ENCODE measurements at regions not wholly inside any gene's neighbourhood (a gene's known extent, or its start where the extent isn't known, plus 50 kb on each side); places are given as distances from the start of the nearest gene placed in this dataset.

DNA sequence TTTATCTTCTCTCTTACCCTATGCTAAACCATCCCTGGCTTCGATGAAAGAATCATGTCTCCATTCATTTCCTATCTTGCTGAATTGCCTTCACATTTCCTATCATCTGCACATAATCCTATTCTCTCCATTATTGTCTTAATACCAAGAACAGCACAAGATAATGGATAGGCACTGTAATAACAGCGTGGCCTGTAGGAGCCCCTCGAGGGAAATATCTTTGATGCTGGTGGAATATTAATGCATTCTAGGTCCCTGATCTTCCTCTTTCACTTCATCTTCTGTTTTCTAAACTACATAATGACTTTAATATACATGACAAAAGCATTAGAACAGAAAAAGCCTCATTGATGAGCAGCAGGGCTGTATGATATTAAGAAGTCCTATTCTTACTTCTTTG, 720.6 kb downstream of the RWDD3 start:
- 41 to 64% methylated on average over 3 of the region's 3 CpGs for WGBS, 2 experiments (ENCODE audit: low coverage in 1 of 2, low lambda C conversion rate in 2 of 2, missing lambda C conversion rate in 2 of 2)
- H2AFZ ChIP-seq: no peak overlapping the region
- no peaks in the 10 kb centered on the region for H3K36me3 ChIP-seq (ENCODE audit: low read depth)
- no peaks in the 10 kb centered on the region for H3F3A ChIP-seq (ENCODE audit: insufficient read depth)
- H3K9ac ChIP-seq: no peak overlapping the region
- H3K4me3 ChIP-seq: no peak overlapping the region
- no peaks in the 10 kb centered on the region for H4K20me1 ChIP-seq (ENCODE audit: insufficient read depth)
- H3K27me3 ChIP-seq (replicated peaks; ENCODE audit: insufficient read depth): no peaks in the 10 kb centered on the region
- H3K9me2 ChIP-seq (ENCODE audit: insufficient read depth): no peaks in the 10 kb centered on the region
- in situ Hi-C loops (cut with MboI): no loop called here
- no peaks in the 10 kb centered on the region for H3K4me1 ChIP-seq (ENCODE audit: insufficient read depth)
- no peak for DNase-seq
- no peak overlapping the region for H3K4me2 ChIP-seq (ENCODE audit: unreplicated experiment)
- H3K9me3 ChIP-seq (ENCODE audit: low read depth): no peaks in the 10 kb centered on the region
- H3K79me2 ChIP-seq (ENCODE audit: insufficient read depth): no peaks in the 10 kb centered on the region
- no peak overlapping the region for H3K27ac ChIP-seq
- TF ChIP-seq EZH2phosphoT487 (IDR thresholded peaks at IDR 0.05; ENCODE audit: insufficient read depth, low read depth) (no peak), EZH2 (IDR thresholded peaks at IDR 0.05; ENCODE audit: insufficient read depth, poor library complexity, severe bottlenecking) (no peak)

DNA sequence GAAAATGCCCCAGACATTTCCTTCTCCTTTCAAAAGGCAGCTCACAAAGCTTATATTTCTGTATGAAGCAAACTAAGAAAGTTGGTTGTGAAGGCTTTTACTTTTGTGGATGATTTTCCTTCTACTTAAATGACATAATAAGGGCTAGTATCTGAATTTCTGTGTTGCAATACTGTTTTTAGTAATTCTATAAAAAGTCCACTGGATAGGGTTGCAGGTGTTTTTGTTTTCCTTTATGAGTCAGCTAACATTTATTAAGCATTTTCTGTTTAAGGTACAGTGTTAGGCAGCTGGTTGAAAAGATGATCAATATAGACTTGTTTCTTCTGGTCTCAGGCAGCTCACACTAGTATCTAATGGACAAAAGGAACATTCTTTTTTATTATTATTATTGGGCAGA, 722.2 kb downstream of the RWDD3 start:
- no peak overlapping the region for H3K27ac ChIP-seq
- TF ChIP-seq EZH2 (IDR thresholded peaks at IDR 0.05; ENCODE audit: insufficient read depth, poor library complexity, severe bottlenecking): no peak
- TF ChIP-seq EZH2phosphoT487 (IDR thresholded peaks at IDR 0.05; ENCODE audit: insufficient read depth, low read depth): no peak
- H2AFZ ChIP-seq: no peak overlapping the region
- H3K36me3 ChIP-seq (ENCODE audit: low read depth): no peaks in the 10 kb centered on the region
- no peaks in the 10 kb centered on the region for H3K79me2 ChIP-seq (ENCODE audit: insufficient read depth)
- no peaks in the 10 kb centered on the region for H3F3A ChIP-seq (ENCODE audit: insufficient read depth)
- H3K4me1 ChIP-seq (ENCODE audit: insufficient read depth): no peaks in the 10 kb centered on the region
- H3K4me2 ChIP-seq (ENCODE audit: unreplicated experiment): no peak overlapping the region
- H3K27me3 ChIP-seq (replicated peaks; ENCODE audit: insufficient read depth): no peaks in the 10 kb centered on the region
- H3K9me3 ChIP-seq (ENCODE audit: low read depth): no peaks in the 10 kb centered on the region
- no peak for DNase-seq
- no peak overlapping the region for H3K4me3 ChIP-seq
- in situ Hi-C loops (cut with MboI): no loop called here
- H4K20me1 ChIP-seq (ENCODE audit: insufficient read depth): no peaks in the 10 kb centered on the region
- no peaks in the 10 kb centered on the region for H3K9me2 ChIP-seq (ENCODE audit: insufficient read depth)
- H3K9ac ChIP-seq: no peak overlapping the region

DNA sequence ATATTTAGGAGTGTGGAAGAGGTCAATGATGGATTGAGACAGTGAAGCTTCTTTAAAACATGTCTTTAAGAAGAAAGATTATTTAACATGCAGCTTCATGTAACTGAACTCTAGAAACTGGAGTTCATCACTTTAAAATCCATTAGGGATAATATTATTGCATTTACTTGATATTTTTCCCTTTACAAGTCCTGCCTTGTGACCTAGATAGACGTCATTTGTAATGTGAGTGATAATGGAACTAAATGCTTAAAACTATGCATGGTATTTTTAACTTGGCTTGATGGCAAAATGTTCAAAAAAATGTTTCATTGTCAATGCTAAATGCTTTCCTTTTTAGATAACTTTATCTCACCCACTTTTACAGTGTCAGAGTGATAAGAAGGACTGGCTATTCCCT, 723.7 kb downstream of the RWDD3 start:
- Histone ChIP-seq H3K9ac (no peak overlapping the region), H4K20me1 (ENCODE audit: insufficient read depth) (no peaks in the 10 kb centered on the region), H3K4me2 (ENCODE audit: unreplicated experiment) (no peak overlapping the region), H3K9me3 (ENCODE audit: low read depth) (no peaks in the 10 kb centered on the region), H3K4me3 (no peak overlapping the region), H3K36me3 (ENCODE audit: low read depth) (no peaks in the 10 kb centered on the region), H3K27me3 (replicated peaks; ENCODE audit: insufficient read depth) (no peaks in the 10 kb centered on the region), H3K4me1 (ENCODE audit: insufficient read depth) (no peaks in the 10 kb centered on the region), H3F3A (ENCODE audit: insufficient read depth) (no peaks in the 10 kb centered on the region), H2AFZ (no peak overlapping the region), H3K27ac (no peak overlapping the region), H3K79me2 (ENCODE audit: insufficient read depth) (no peaks in the 10 kb centered on the region), H3K9me2 (ENCODE audit: insufficient read depth) (no peaks in the 10 kb centered on the region)
- WGBS, 2 experiments (ENCODE audit: low coverage in 1 of 2, low lambda C conversion rate in 2 of 2, missing lambda C conversion rate in 2 of 2): 2 to 8% methylated on average over 1 of the region's 1 CpG
- DNase-seq: peak; percentile 9
- in situ Hi-C loops (cut with MboI): no loop called here
- TF ChIP-seq EZH2 (IDR thresholded peaks at IDR 0.05; ENCODE audit: insufficient read depth, poor library complexity, severe bottlenecking) (no peak), EZH2phosphoT487 (IDR thresholded peaks at IDR 0.05; ENCODE audit: insufficient read depth, low read depth) (no peak)

DNA sequence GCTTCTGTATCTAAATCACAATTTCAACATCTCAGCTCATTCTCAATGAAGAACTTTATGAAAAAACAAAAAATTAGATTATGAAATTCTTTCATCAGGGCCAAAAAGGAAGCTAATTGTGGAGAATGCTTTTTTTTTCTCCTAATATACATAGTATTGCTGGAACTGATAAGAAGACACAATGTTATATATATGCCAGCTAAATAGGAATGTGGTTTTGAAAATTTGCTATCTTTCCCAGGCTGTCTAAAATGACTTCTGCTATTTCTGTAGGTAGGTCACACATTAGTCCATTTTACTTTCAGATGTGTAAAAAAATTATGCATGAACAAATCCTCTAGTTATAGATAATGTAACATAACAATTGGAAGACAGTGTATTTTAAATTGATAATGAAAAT, 732.9 kb downstream of the RWDD3 start:
- Histone ChIP-seq H3K9ac (no peak overlapping the region), H3K27me3 (replicated peaks; ENCODE audit: insufficient read depth) (no peaks in the 10 kb centered on the region), H3K4me3 (no peak overlapping the region), H3K9me3 (ENCODE audit: low read depth) (no peaks in the 10 kb centered on the region), H3F3A (ENCODE audit: insufficient read depth) (no peaks in the 10 kb centered on the region), H3K4me1 (ENCODE audit: insufficient read depth) (no peaks in the 10 kb centered on the region), H3K36me3 (ENCODE audit: low read depth) (no peaks in the 10 kb centered on the region), H4K20me1 (ENCODE audit: insufficient read depth) (no peaks in the 10 kb centered on the region), H2AFZ (no peak overlapping the region), H3K79me2 (ENCODE audit: insufficient read depth) (no peaks in the 10 kb centered on the region), H3K27ac (no peak overlapping the region), H3K4me2 (ENCODE audit: unreplicated experiment) (no peak overlapping the region), H3K9me2 (ENCODE audit: insufficient read depth) (no peaks in the 10 kb centered on the region)
- in situ Hi-C loops (cut with MboI): no loop called here
- no peak for TF ChIP-seq EZH2phosphoT487 (IDR thresholded peaks at IDR 0.05; ENCODE audit: insufficient read depth, low read depth)
- TF ChIP-seq EZH2 (IDR thresholded peaks at IDR 0.05; ENCODE audit: insufficient read depth, poor library complexity, severe bottlenecking): no peak
- no peak for DNase-seq

DNA sequence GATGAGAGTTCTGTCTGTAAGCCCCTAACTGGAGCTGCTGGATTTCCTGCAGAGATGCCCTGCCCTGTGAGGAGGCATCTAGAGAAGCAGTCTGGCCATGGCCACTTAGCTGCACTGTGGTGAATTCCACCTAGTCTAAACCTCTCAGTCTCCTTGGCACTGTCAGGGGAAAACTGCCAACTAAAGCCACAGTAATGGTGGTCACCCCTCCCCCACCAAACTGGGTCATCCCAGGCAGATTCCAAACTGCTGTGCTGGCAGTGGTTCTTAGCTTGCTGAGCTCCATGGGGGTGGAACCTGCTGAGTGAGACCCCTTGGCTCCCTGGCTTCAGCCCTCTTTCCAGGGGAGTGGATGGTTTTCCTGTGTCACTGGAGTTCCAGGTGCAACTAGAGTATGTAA, 740.6 kb downstream of the RWDD3 start:
- no peaks in the 10 kb centered on the region for H3K36me3 ChIP-seq (ENCODE audit: low read depth)
- TF ChIP-seq EZH2phosphoT487 (IDR thresholded peaks at IDR 0.05; ENCODE audit: insufficient read depth, low read depth): no peak
- TF ChIP-seq EZH2 (IDR thresholded peaks at IDR 0.05; ENCODE audit: insufficient read depth, poor library complexity, severe bottlenecking): no peak
- no peak overlapping the region for H3K4me2 ChIP-seq (ENCODE audit: unreplicated experiment)
- no peaks in the 10 kb centered on the region for H3K4me1 ChIP-seq (ENCODE audit: insufficient read depth)
- H3K4me3 ChIP-seq: no peak overlapping the region
- no peaks in the 10 kb centered on the region for H3K27me3 ChIP-seq (replicated peaks; ENCODE audit: insufficient read depth)
- H3K79me2 ChIP-seq (ENCODE audit: insufficient read depth): no peaks in the 10 kb centered on the region
- H3K9me3 ChIP-seq (ENCODE audit: low read depth): no peaks in the 10 kb centered on the region
- in situ Hi-C loops (cut with MboI): no loop called here
- H3K9ac ChIP-seq: no peak overlapping the region
- H4K20me1 ChIP-seq (ENCODE audit: insufficient read depth): no peaks in the 10 kb centered on the region
- H3K9me2 ChIP-seq (ENCODE audit: insufficient read depth): no peaks in the 10 kb centered on the region
- no peak overlapping the region for H3K27ac ChIP-seq
- H3F3A ChIP-seq (ENCODE audit: insufficient read depth): no peaks in the 10 kb centered on the region
- DNase-seq: peak; percentile 42
- H2AFZ ChIP-seq: no peak overlapping the region
